ENCODE measurements at regions not wholly inside any gene's neighbourhood (a gene's known extent, or its start where the extent isn't known, plus 50 kb on each side); places are given as distances from the start of the nearest gene placed in this dataset.

DNA sequence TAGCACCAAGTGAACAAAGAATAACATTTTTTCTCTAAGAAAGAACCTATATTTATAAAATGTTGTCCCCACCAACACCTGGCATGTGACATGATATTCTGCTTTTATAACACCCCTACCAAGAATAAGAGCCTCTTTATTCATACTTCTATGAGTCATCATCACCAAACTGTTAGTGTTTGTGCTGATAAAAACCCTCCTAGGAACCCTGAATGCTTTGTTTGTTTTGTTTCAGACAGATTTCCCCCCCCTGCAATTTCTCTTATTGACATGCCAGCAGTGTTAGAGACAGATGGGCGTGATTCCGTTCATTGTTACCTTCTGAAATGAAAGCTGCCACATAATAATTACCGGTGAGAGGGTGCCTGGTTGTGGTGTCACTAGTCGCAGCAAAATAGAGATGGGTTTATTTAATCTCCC, 651.1 kb downstream of the SORCS1 start:
- Histone ChIP-seq H2BK15ac (ENCODE audit: low read depth, low read length) (no peak overlapping the region), H2BK5ac (ENCODE audit: low read depth, low read length, poor library complexity, severe bottlenecking) (no peak overlapping the region), H4K8ac (ENCODE audit: low read depth in 2 of 2, low read length in 2 of 2) (no peak overlapping the region), H3K36me3 (ENCODE audit: control insufficient read depth, insufficient read depth, low read length) (no peaks in the 10 kb centered on the region), H2AK9ac (replicated peaks; ENCODE audit: low read depth, low read length, poor library complexity) (no peak overlapping the region), H3K27ac (ENCODE audit: insufficient read depth, low read length) (no peak overlapping the region), H2BK20ac (ENCODE audit: low read depth, low read length) (no peak overlapping the region), H3K9ac (ENCODE audit: low read depth, low read length) (no peak overlapping the region), H3K27me3 (ENCODE audit: control insufficient read depth, insufficient read depth, low read length) (no peaks in the 10 kb centered on the region), H3K23ac (ENCODE audit: low read depth, low read length) (no peak overlapping the region), H3K4me2 (ENCODE audit: low read depth, low read length) (no peak overlapping the region), H4K91ac (ENCODE audit: insufficient read depth, low read depth, low read length) (no peak overlapping the region), H3K4me3 (ENCODE audit: insufficient read depth, low read depth, low read length) (no peak overlapping the region), H3K56ac (ENCODE audit: extremely low read depth, insufficient read depth, low read length) (no peak overlapping the region), H3K4ac (ENCODE audit: low read depth, low read length) (no peak overlapping the region), H4K20me1 (ENCODE audit: insufficient read depth, low read length) (no peaks in the 10 kb centered on the region), H3K79me1 (ENCODE audit: low read depth in 1 of 2, low read length in 2 of 2) (no peaks in the 10 kb centered on the region), H2AFZ (replicated peaks; ENCODE audit: low read length, poor library complexity) (no peak overlapping the region), H2AK5ac (ENCODE audit: low read depth, low read length) (no peak overlapping the region), H4K5ac (ENCODE audit: low read depth, low read length) (no peak overlapping the region), H3K9me1 (ENCODE audit: insufficient read depth, low read length) (no peaks in the 10 kb centered on the region), H3K4me1 (ENCODE audit: control insufficient read depth, insufficient read depth, low read length) (no peaks in the 10 kb centered on the region), H3K9me3 (ENCODE audit: control insufficient read depth, insufficient read depth, low read length) (no peaks in the 10 kb centered on the region), H3K18ac (ENCODE audit: low read depth, low read length) (no peak overlapping the region), H3K14ac (replicated peaks; ENCODE audit: low read depth, low read length) (no peak overlapping the region), H2BK120ac (ENCODE audit: low read depth, low read length) (no peak overlapping the region)
- TF ChIP-seq MAFK (IDR thresholded peaks at IDR 0.05; ENCODE audit: low read depth, low read length): no peak
- TF ChIP-seq RFX5 (IDR thresholded peaks at IDR 0.05; ENCODE audit: low read depth, low read length): no peak
- TF ChIP-seq SMC3 (IDR thresholded peaks at IDR 0.05; ENCODE audit: low read depth, low read length): no peak
- TF ChIP-seq CHD1 (IDR thresholded peaks at IDR 0.05; ENCODE audit: low read depth, low read length): no peak
- TF ChIP-seq MAZ (IDR thresholded peaks at IDR 0.05; ENCODE audit: borderline replicate concordance, low read depth, low read length): no peak
- TF ChIP-seq MXI1 (IDR thresholded peaks at IDR 0.05; ENCODE audit: borderline replicate concordance, low read depth, low read length): no peak
- TF ChIP-seq RCOR1 (IDR thresholded peaks at IDR 0.05; ENCODE audit: insufficient replicate concordance, low read length): no peak
- TF ChIP-seq NFE2L2 (IDR thresholded peaks at IDR 0.05; ENCODE audit: low read depth, low read length): no peak
- no peak for TF ChIP-seq POLR2A (IDR thresholded peaks at IDR 0.05; ENCODE audit: low read depth, low read length)
- BruUV-seq (replicated peaks): no TSS peak
- peak; percentile 1 for DNase-seq
- CTCF ChIA-PET: no interaction called here
- in situ Hi-C loops (cut with MboI; ENCODE audit: low sequenced_read_pairs) (no loop called here), intact Hi-C loops (cut with micrococcal nuclease) (no loop called here), dilution Hi-C loops (cut with HindIII; ENCODE audit: low sequenced_read_pairs, unreplicated experiment) (no loop called here)
- no CpG with 5 or more reads among the region's 4 CpGs for whole genome bisulfite sequencing, 2 experiments (ENCODE audit: extremely low coverage in 2 of 2, insufficient read length in 1 of 2)
- no peak for ATAC-seq (ENCODE audit: low read depth)
- POLR2A ChIA-PET (ENCODE audit: unreplicated experiment): no interaction called here
